Liver (tissue), 8 donors: ENCODE measurements at regions not wholly inside any gene's neighbourhood (a gene's known extent, or its start where the extent isn't known, plus 50 kb on each side); places are given as distances from the start of the nearest gene placed in this dataset.

ENCODE experiments used
- DNase-seq: peaks from one replicate; pipeline ENCODE4 v3.0.0-alpha.2; 2017; ENCODE audit warnings: low spot score
- H3K27ac ChIP-seq, 2 donors: one replicate each; pipeline ENCODE4 v1.7.0; 2013; ENCODE audit warnings: inconsistent platforms in 2 of 2, low read length in 2 of 2, control low read depth in 1 of 2, low read depth in 1 of 2, mild to moderate bottlenecking in 1 of 2
- H3K27me3 ChIP-seq, 4 donors: one replicate each; pipeline versions ENCODE4 v1.6.1 to v1.7.0; 2013; ENCODE audit warnings: low read length in 3 of 4, inconsistent platforms in 1 of 4, mild to moderate bottlenecking in 1 of 4, moderate library complexity in 1 of 4; ENCODE audit not compliant: control insufficient read depth in 4 of 4, insufficient read depth in 4 of 4
- H3K36me3 ChIP-seq, 4 donors: one replicate each; pipeline versions ENCODE4 v1.6.1 to v1.7.0; 2013; ENCODE audit warnings: low read length in 3 of 4, mild to moderate bottlenecking in 3 of 4, low read depth in 1 of 4, moderate library complexity in 1 of 4; ENCODE audit not compliant: control insufficient read depth in 4 of 4, insufficient read depth in 3 of 4
- H3K4me1 ChIP-seq, 4 donors: one replicate each; pipeline versions ENCODE4 v1.6.1 to v1.7.0; 2013; ENCODE audit warnings: low read length in 3 of 4, mild to moderate bottlenecking in 3 of 4, moderate library complexity in 1 of 4; ENCODE audit not compliant: control insufficient read depth in 4 of 4, insufficient read depth in 4 of 4
- H3K4me3 ChIP-seq, 3 donors: one replicate each; pipeline versions ENCODE4 v1.6.1 to v1.7.0; 2013; ENCODE audit warnings: low read length in 3 of 3, control low read depth in 1 of 3, low read depth in 1 of 3, mild to moderate bottlenecking in 1 of 3
- H3K9ac ChIP-seq, 2 donors: one replicate each; pipeline ENCODE4 v1.7.0; 2013; ENCODE audit warnings: low read length in 2 of 2, mild to moderate bottlenecking in 2 of 2, moderate library complexity in 2 of 2, control low read depth in 1 of 2, low read depth in 1 of 2
- H3K9me3 ChIP-seq, 4 donors: one replicate each; pipeline versions ENCODE4 v1.6.1 to v1.7.0; 2013; ENCODE audit warnings: low read length in 3 of 4; ENCODE audit not compliant: control insufficient read depth in 4 of 4
- EGR1 ChIP-seq, 2 donors: IDR thresholded peaks; 2 replicates each; pipeline ENCODE4 v1.6.1; 2016 to 2018; ENCODE audit warnings: antibody characterized with exemption in 2 of 2, low read depth in 2 of 2
- FOXA1 ChIP-seq: IDR thresholded peaks from 2 replicates; pipeline ENCODE4 v1.6.1; 2016; ENCODE audit warnings: antibody characterized with exemption
- FOXA2 ChIP-seq: IDR thresholded peaks from 2 replicates; pipeline ENCODE4 v1.6.1; 2016; ENCODE audit warnings: antibody characterized with exemption
- GABPA ChIP-seq, 2 donors: IDR thresholded peaks in 1 of 2; conservative IDR thresholded peaks in 1 of 2; 2 replicates each; pipeline ENCODE4 v1.6.1; 2016; ENCODE audit warnings: antibody characterized with exemption in 2 of 2, mild to moderate bottlenecking in 1 of 2, moderate library complexity in 1 of 2
- HNF4A ChIP-seq, 2 donors: conservative IDR thresholded peaks; 2 replicates each; pipeline ENCODE4 v1.6.1; 2016; ENCODE audit warnings: antibody characterized with exemption in 2 of 2, mild to moderate bottlenecking in 2 of 2
- HNF4G ChIP-seq: IDR thresholded peaks from 2 replicates; pipeline ENCODE4 v1.6.1; 2016; ENCODE audit warnings: antibody characterized with exemption
- JUND ChIP-seq, 2 donors: IDR thresholded peaks; 2 replicates each; pipeline ENCODE4 v1.6.1; 2016; ENCODE audit warnings: antibody characterized with exemption in 2 of 2
- MAX ChIP-seq: IDR thresholded peaks from 2 replicates; pipeline ENCODE4 v1.6.1; 2016; ENCODE audit warnings: antibody characterized with exemption
- NR2F2 ChIP-seq: IDR thresholded peaks from 2 replicates; pipeline ENCODE4 v1.6.1; 2016; ENCODE audit warnings: antibody characterized with exemption
- RAD21 ChIP-seq, 2 donors: IDR thresholded peaks; 2 replicates each; pipeline ENCODE4 v1.6.1; 2016; ENCODE audit warnings: antibody characterized with exemption in 2 of 2, mild to moderate bottlenecking in 2 of 2
- REST ChIP-seq: IDR thresholded peaks from 2 replicates; pipeline ENCODE4 v1.6.1; 2016; ENCODE audit warnings: antibody characterized with exemption, mild to moderate bottlenecking
- RXRA ChIP-seq, 2 donors: IDR thresholded peaks; 2 replicates each; pipeline ENCODE4 v1.6.1; 2017 to 2018; ENCODE audit warnings: antibody characterized with exemption in 2 of 2, mild to moderate bottlenecking in 1 of 2
- SP1 ChIP-seq: IDR thresholded peaks from 2 replicates; pipeline ENCODE4 v1.6.1; 2018; ENCODE audit warnings: antibody characterized with exemption, mild to moderate bottlenecking
- TAF1 ChIP-seq: conservative IDR thresholded peaks from 2 replicates; pipeline ENCODE4 v1.6.1; 2016; ENCODE audit warnings: antibody characterized with exemption, mild to moderate bottlenecking
- YY1 ChIP-seq: IDR thresholded peaks from 2 replicates; pipeline ENCODE4 v1.6.1; 2016; ENCODE audit warnings: antibody characterized with exemption, mild to moderate bottlenecking
- ZBTB33 ChIP-seq: IDR thresholded peaks from 2 replicates; pipeline ENCODE4 v1.6.1; 2016; ENCODE audit warnings: antibody characterized with exemption
- WGBS: extraction: QIAGEN DNeasy Blood & Tissue Kit; methylation state at CpG from one replicate; pipeline ENCODE4 v1.1.7; 2013; 5-methylcytosine and 5-hydroxymethylcytosine counted together
- TF ChIP-seq, protein P1 (sequence below): fragments of 150-350 bp; IDR thresholded peaks from 2 replicates; pipeline ENCODE4 v1.5.1; 2017; ENCODE audit warnings: improper control_type of control experiment, low read depth, low read length; ENCODE audit not compliant: missing input control
- donor health status: healthy.
- donor health status: healthy.
- donor health status: healthy.
- donor health status: healthy.
- donor health status: healthy.

- no peaks in the 10 kb centered on the region for H3K36me3 ChIP-seq
- peaks cover 0 to 3% (median 0%) of the 10 kb centered on the region in 4 donors for H3K4me1 ChIP-seq
- H3K9me3 ChIP-seq = no peaks in the 10 kb centered on the region
- no peak for TF ChIP-seq SP1
- no peak for TF ChIP-seq RXRA (IDR thresholded peaks at IDR 0.05)
- TF ChIP-seq JUND (IDR thresholded peaks at IDR 0.05) = no peak
- no peak for TF ChIP-seq FOXA2
- no peak for TF ChIP-seq HNF4A (conservative IDR thresholded peaks at IDR 0.05)
- no peak for TF ChIP-seq YY1
- TF ChIP-seq, protein P1, sequence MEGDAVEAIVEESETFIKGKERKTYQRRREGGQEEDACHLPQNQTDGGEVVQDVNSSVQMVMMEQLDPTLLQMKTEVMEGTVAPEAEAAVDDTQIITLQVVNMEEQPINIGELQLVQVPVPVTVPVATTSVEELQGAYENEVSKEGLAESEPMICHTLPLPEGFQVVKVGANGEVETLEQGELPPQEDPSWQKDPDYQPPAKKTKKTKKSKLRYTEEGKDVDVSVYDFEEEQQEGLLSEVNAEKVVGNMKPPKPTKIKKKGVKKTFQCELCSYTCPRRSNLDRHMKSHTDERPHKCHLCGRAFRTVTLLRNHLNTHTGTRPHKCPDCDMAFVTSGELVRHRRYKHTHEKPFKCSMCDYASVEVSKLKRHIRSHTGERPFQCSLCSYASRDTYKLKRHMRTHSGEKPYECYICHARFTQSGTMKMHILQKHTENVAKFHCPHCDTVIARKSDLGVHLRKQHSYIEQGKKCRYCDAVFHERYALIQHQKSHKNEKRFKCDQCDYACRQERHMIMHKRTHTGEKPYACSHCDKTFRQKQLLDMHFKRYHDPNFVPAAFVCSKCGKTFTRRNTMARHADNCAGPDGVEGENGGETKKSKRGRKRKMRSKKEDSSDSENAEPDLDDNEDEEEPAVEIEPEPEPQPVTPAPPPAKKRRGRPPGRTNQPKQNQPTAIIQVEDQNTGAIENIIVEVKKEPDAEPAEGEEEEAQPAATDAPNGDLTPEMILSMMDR = no peak
- TF ChIP-seq TAF1 = no peak
- no peak for TF ChIP-seq REST
- TF ChIP-seq MAX = no peak
- TF ChIP-seq RAD21 (IDR thresholded peaks at IDR 0.05) = no peak
- TF ChIP-seq GABPA (IDR thresholded peaks at IDR 0.05 in 1 of 2, conservative IDR thresholded peaks at IDR 0.05 in 1 of 2) = no peak
- TF ChIP-seq FOXA1 = no peak
- TF ChIP-seq EGR1 (IDR thresholded peaks at IDR 0.05; ENCODE audit: low read depth in 2 of 2) = no peak
- DNase-seq = no peak
- 89% methylated on average over 4 of the region's 4 CpGs for WGBS
- no peaks in the 10 kb centered on the region for H3K27me3 ChIP-seq
- H3K4me3 ChIP-seq = no peak overlapping the region
- H3K9ac ChIP-seq = no peak overlapping the region
- no peak overlapping the region for H3K27ac ChIP-seq
These were observed 253.2 kb downstream of the CEMIP2 start for GRCh38 chr9:71515107-71515506.

DNA sequence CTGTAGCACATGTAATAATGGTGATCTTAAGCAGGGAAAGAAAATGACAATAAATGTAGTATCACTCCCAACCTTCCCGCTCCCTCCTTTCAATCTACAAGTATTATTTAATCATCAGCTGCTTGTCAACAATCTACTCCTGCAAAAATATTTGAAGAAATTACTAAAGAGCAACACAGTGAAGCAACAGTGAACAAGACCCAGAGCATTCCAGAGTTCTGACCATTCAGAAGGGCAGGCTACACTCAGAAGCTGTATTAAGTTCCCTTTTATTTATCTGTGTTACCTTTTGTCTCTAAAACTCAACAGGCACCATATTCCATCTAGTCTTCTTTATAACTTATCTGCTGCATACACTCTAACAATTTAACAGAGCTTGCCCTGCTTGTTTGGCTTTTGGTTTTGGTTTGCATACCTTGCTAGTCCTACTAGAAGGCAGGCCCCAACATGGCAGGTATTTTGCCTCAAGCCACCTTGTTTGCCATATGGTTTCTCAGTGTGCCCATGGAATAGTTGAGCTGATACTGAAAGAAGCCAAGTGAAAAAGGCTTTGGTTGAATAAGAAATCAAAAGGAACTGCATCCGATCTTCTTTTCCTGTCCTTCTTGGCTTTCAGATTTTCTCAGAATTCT, 253.9 kb downstream of the CEMIP2 start:
- Histone ChIP-seq H3K4me1 (peaks cover 0 to 3% (median 0%) of the 10 kb centered on the region in 4 donors), H3K9me3 (no peaks in the 10 kb centered on the region), H3K27me3 (no peaks in the 10 kb centered on the region), H3K27ac (no peak overlapping the region), H3K4me3 (no peak overlapping the region), H3K36me3 (no peaks in the 10 kb centered on the region), H3K9ac (no peak overlapping the region)
- no peak for DNase-seq
- WGBS = 94% methylated on average over 2 of the region's 2 CpGs
- no peak for TF ChIP-seq FOXA2
- no peak for TF ChIP-seq GABPA (IDR thresholded peaks at IDR 0.05 in 1 of 2, conservative IDR thresholded peaks at IDR 0.05 in 1 of 2)
- TF ChIP-seq RXRA (IDR thresholded peaks at IDR 0.05) = no peak
- no peak for TF ChIP-seq HNF4G
- no peak for TF ChIP-seq REST
- TF ChIP-seq, protein P1 = no peak
- no peak for TF ChIP-seq NR2F2
- no peak for TF ChIP-seq HNF4A (conservative IDR thresholded peaks at IDR 0.05)
- TF ChIP-seq YY1 = no peak
- TF ChIP-seq EGR1 (IDR thresholded peaks at IDR 0.05; ENCODE audit: low read depth in 2 of 2) = no peak
- no peak for TF ChIP-seq RAD21 (IDR thresholded peaks at IDR 0.05)
- TF ChIP-seq MAX = no peak
- TF ChIP-seq JUND (IDR thresholded peaks at IDR 0.05) = no peak
- no peak for TF ChIP-seq ZBTB33
- TF ChIP-seq TAF1 = no peak
